ENCODE measurements at regions not wholly inside any gene's neighbourhood (a gene's known extent, or its start where the extent isn't known, plus 50 kb on each side); places are given as distances from the start of the nearest gene placed in this dataset.

- H2BK5ac ChIP-seq (ENCODE audit: low read depth, low read length, poor library complexity, severe bottlenecking): no peak overlapping the region
- H3K4me1 ChIP-seq (ENCODE audit: control insufficient read depth, insufficient read depth, low read length): peaks cover 7% of the 10 kb centered on the region; the same call in 1 of the 2 replicates
- peak overlapping the region; percentile 44 for H2AFZ ChIP-seq (replicated peaks; ENCODE audit: low read length, poor library complexity)
- peak overlapping the region; percentile 84; the same call in 1 of the 2 replicates for H4K5ac ChIP-seq (ENCODE audit: low read depth, low read length)
- H3K79me1 ChIP-seq (ENCODE audit: low read depth in 1 of 2, low read length in 2 of 2): no peaks in the 10 kb centered on the region
- H3K9me1 ChIP-seq (ENCODE audit: insufficient read depth, low read length): no peaks in the 10 kb centered on the region
- no peaks in the 10 kb centered on the region for H3K36me3 ChIP-seq (ENCODE audit: control insufficient read depth, insufficient read depth, low read length)
- H2BK20ac ChIP-seq (ENCODE audit: low read depth, low read length): 0 out of 2 replicates have a peak overlapping the region, but pooled peaks have one; percentile 56
- no peak overlapping the region for H3K14ac ChIP-seq (replicated peaks; ENCODE audit: low read depth, low read length)
- peak; percentile 39 for DNase-seq
- WGBS, 2 experiments (ENCODE audit: extremely low coverage in 2 of 2, insufficient read length in 1 of 2): 80% methylated on average over 1 of the region's 7 CpGs; no CpG with 5 or more reads in 1 of the 2 experiments
- H3K9me3 ChIP-seq (ENCODE audit: control insufficient read depth, insufficient read depth, low read length): no peaks in the 10 kb centered on the region
- H3K4ac ChIP-seq (ENCODE audit: low read depth, low read length): peak overlapping the region; percentile 27
- peak overlapping the region; percentile 88; the same call in 1 of the 2 replicates for H3K27ac ChIP-seq (ENCODE audit: insufficient read depth, low read length)
- peak overlapping the region; percentile 66; the same call in 1 of the 2 replicates for H3K9ac ChIP-seq (ENCODE audit: low read depth, low read length)
- intact Hi-C loops (cut with micrococcal nuclease) (loop anchor here (1.0 to 5.0 kb wide), 7 partner anchors 215 to 807 kb away; partner anchors contain the start of gene KLF4), in situ Hi-C loops (cut with MboI; ENCODE audit: low sequenced_read_pairs) (loop anchor here (5.0 to 10.0 kb wide), 2 partner anchors 638 to 795 kb away; no protein-coding TSS in a partner anchor), dilution Hi-C loops (cut with HindIII; ENCODE audit: low sequenced_read_pairs, unreplicated experiment) (no loop called here)
- ATAC-seq (ENCODE audit: low read depth): peak; percentile 82
- no peak overlapping the region for H2AK5ac ChIP-seq (ENCODE audit: low read depth, low read length)
- H3K27me3 ChIP-seq (ENCODE audit: control insufficient read depth, insufficient read depth, low read length): no peaks in the 10 kb centered on the region
- peak overlapping the region; percentile 85; the same call in 1 of the 2 replicates for H3K18ac ChIP-seq (ENCODE audit: low read depth, low read length)
- CTCF ChIA-PET: interaction anchor here (0.6 to 1.7 kb wide), 9 partner anchors 8 to 807 kb away, joined by 3 to 7 read pairs (median 4); no protein-coding TSS in a partner anchor
- H2BK120ac ChIP-seq (ENCODE audit: low read depth, low read length): peak overlapping the region; percentile 26; the same call in 1 of the 2 replicates
- H4K91ac ChIP-seq (ENCODE audit: insufficient read depth, low read depth, low read length): peak overlapping the region; percentile 52; the same call in 1 of the 2 replicates
- peak overlapping the region; percentile 24; the same call in 1 of the 2 replicates for H3K4me3 ChIP-seq (ENCODE audit: insufficient read depth, low read depth, low read length)
- H4K8ac ChIP-seq (ENCODE audit: low read depth in 2 of 2, low read length in 2 of 2): peak overlapping the region; percentile 22 to 37; a peak in 2 of 4 replicates
- BruUV-seq (replicated peaks): no TSS peak
- no peaks in the 10 kb centered on the region for H4K20me1 ChIP-seq (ENCODE audit: insufficient read depth, low read length)
- H2BK15ac ChIP-seq (ENCODE audit: low read depth, low read length): peak overlapping the region; percentile 24; the same call in 1 of the 3 replicates
- H3K4me2 ChIP-seq (ENCODE audit: low read depth, low read length): peak overlapping the region; percentile 92
- no peak overlapping the region for H2AK9ac ChIP-seq (replicated peaks; ENCODE audit: low read depth, low read length, poor library complexity)
- TF ChIP-seq SMC3 (IDR thresholded peaks at IDR 0.05; ENCODE audit: low read depth, low read length) (peak; percentile 54), CHD1 (IDR thresholded peaks at IDR 0.05; ENCODE audit: low read depth, low read length) (no peak), RAD21 (IDR thresholded peaks at IDR 0.05; ENCODE audit: low read length) (peak; percentile 70), CTCF (conservative IDR thresholded peaks at IDR 0.05; ENCODE audit: low read depth, low read length) (peak; percentile 58)
- H3K23ac ChIP-seq (ENCODE audit: low read depth, low read length): no peak overlapping the region
- H3K56ac ChIP-seq (ENCODE audit: extremely low read depth, insufficient read depth, low read length): no peak overlapping the region
- POLR2A ChIA-PET (ENCODE audit: unreplicated experiment): no interaction called here
These were observed 583.4 kb downstream of the ACTL7B start for GRCh38 chr9:108272349-108272899.
